ENCODE measurements at regions not wholly inside any gene's neighbourhood (a gene's known extent, or its start where the extent isn't known, plus 50 kb on each side); places are given as distances from the start of the nearest gene placed in this dataset.

DNA sequence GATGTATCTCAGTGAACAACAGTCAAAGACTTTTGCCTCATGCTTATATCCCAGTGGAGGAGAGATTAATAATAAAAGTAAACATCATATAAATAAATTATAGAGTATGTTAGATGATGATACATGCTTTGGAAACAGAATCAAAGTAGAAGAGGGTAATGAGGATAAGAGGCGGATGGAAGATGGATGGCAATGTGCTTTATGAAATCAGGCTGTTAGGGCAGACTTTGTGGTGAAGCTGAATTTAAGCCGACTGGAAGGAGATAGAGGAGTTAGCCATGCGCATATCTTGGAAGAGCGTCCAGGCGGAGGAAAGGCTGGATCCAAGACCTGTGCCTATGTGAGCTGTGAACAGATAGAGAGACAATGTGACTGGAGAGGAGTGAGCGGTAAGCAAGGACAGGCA lies 74.9 kb upstream of the GUCY1A1 start:
- no peak for DNase-seq
- no peaks in the 10 kb centered on the region for H3K4me1 ChIP-seq
- H3K9me3 ChIP-seq, result no peaks in the 10 kb centered on the region
- H3K36me3 ChIP-seq, result no peaks in the 10 kb centered on the region
- no peak overlapping the region for H3K4me3 ChIP-seq
- intact Hi-C loops (cut with DNase I; ENCODE audit: low total_unique reads), result no loop called here
- TF ChIP-seq, protein P1, sequence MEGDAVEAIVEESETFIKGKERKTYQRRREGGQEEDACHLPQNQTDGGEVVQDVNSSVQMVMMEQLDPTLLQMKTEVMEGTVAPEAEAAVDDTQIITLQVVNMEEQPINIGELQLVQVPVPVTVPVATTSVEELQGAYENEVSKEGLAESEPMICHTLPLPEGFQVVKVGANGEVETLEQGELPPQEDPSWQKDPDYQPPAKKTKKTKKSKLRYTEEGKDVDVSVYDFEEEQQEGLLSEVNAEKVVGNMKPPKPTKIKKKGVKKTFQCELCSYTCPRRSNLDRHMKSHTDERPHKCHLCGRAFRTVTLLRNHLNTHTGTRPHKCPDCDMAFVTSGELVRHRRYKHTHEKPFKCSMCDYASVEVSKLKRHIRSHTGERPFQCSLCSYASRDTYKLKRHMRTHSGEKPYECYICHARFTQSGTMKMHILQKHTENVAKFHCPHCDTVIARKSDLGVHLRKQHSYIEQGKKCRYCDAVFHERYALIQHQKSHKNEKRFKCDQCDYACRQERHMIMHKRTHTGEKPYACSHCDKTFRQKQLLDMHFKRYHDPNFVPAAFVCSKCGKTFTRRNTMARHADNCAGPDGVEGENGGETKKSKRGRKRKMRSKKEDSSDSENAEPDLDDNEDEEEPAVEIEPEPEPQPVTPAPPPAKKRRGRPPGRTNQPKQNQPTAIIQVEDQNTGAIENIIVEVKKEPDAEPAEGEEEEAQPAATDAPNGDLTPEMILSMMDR (IDR thresholded peaks at IDR 0.05), result no peak
- TF ChIP-seq POLR2A (IDR thresholded peaks at IDR 0.05), result no peak
- H3K27me3 ChIP-seq, result no peaks in the 10 kb centered on the region
- peak overlapping the region; percentile 34 to 47 for H3K27ac ChIP-seq

DNA sequence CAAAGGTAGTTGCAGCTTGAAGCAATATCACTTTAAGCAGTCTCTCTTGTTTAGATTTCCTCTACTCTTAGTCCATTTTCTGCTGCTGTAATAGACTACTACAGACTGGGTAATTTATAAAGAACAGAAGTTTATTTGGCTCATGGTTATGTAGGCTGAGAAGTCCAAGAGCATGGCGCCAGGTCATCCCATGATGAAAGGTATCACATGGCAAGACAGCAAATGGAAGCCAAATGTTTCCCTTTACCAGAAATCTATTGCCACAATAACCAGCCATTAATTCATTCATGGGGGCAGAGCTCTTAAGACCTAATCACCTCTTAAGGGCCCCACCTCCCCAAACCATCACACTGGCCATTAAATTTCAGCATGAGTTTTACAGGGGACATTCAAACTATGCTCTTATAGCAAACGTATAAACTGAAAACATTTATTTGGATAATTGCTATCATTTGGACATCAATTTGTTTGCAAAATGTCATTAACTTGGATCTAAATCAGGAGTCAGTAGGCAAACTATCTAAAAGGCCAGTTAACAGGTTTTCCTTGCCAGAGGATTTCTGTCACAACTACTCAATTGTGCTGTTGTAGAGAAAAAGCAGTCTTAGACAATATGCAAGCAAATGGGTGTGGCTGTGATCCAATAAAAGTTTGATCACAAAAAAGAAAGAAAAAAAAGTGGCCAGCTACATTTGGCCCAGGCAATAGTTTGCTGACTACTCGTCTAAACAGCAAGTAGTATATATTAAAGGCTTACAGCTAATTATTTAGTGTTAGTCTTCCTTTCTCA lies 75.7 kb upstream of the GUCY1A1 start:
- H3K4me1 ChIP-seq, result no peaks in the 10 kb centered on the region
- intact Hi-C loops (cut with DNase I; ENCODE audit: low total_unique reads), result no loop called here
- no peak for DNase-seq
- peak overlapping the region in 1 of 2 donors; percentile 47 for H3K27ac ChIP-seq
- no peaks in the 10 kb centered on the region for H3K27me3 ChIP-seq
- no peak overlapping the region for H3K4me3 ChIP-seq
- H3K36me3 ChIP-seq, result no peaks in the 10 kb centered on the region
- TF ChIP-seq, protein P1 (IDR thresholded peaks at IDR 0.05), result no peak
- no peak for TF ChIP-seq POLR2A (IDR thresholded peaks at IDR 0.05)
- no peaks in the 10 kb centered on the region for H3K9me3 ChIP-seq

GRCh38 chr4:155588437-155588836 lies 78.2 kb upstream of the GUCY1A1 start:
- intact Hi-C loops (cut with DNase I; ENCODE audit: low total_unique reads), result no loop called here
- no peak for DNase-seq
- H3K36me3 ChIP-seq, result no peaks in the 10 kb centered on the region
- TF ChIP-seq, protein P1 (IDR thresholded peaks at IDR 0.05), result no peak
- no peak for TF ChIP-seq POLR2A (IDR thresholded peaks at IDR 0.05)
- H3K27ac ChIP-seq, result no peak overlapping the region
- no peaks in the 10 kb centered on the region for H3K9me3 ChIP-seq
- no peaks in the 10 kb centered on the region for H3K27me3 ChIP-seq
- no peaks in the 10 kb centered on the region for H3K4me1 ChIP-seq
- H3K4me3 ChIP-seq, result no peak overlapping the region

DNA sequence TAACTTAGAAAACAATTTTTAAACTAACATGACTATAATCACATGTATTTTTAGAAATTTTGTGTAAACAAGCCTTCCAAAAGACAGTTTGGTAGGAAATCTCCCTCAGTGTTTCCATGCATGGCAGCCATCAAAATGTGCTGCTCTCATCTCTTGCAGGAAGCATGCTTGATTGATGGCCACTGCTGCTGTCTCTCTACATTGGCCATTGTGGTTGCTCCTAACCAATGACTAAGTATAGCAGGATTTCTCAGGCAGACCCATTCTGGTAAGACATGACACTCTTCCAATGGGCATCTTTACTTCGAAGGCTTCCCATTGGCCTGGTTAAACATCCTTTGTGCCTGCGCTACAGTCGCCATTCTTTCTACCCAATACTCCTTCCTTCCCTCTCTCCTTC lies 78.9 kb upstream of the GUCY1A1 start:
- intact Hi-C loops (cut with DNase I; ENCODE audit: low total_unique reads), result no loop called here
- H3K4me3 ChIP-seq, result no peak overlapping the region
- no peak overlapping the region for H3K27ac ChIP-seq
- no peaks in the 10 kb centered on the region for H3K27me3 ChIP-seq
- H3K9me3 ChIP-seq, result no peaks in the 10 kb centered on the region
- DNase-seq, result no peak
- H3K36me3 ChIP-seq, result no peaks in the 10 kb centered on the region
- no peaks in the 10 kb centered on the region for H3K4me1 ChIP-seq
- TF ChIP-seq, protein P1 (IDR thresholded peaks at IDR 0.05), result no peak
- TF ChIP-seq POLR2A (IDR thresholded peaks at IDR 0.05), result no peak

DNA sequence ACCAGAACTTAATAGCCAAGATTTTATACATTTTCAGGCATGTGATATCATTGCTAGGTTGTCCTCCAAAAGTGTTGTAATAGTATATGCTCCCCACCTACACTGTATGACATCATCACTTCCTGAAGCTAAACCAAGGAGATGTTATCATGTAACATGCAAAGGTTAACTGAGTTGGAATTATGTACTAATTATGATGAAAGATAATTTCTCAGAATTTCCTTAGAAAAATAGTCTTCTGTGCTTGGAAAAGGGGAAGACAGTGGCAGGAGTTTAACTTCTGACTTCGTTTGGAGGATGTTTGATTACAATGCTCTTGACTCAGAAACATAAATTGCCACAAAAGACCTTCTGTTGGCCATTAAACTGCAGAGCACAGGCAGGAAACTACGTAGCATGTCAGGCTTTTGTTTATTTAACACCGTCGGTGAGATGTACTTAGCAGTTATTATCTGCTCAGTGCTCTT lies 83.6 kb upstream of the GUCY1A1 start:
- DNase-seq, result no peak
- no peaks in the 10 kb centered on the region for H3K4me1 ChIP-seq
- H3K9me3 ChIP-seq, result no peaks in the 10 kb centered on the region
- no peaks in the 10 kb centered on the region for H3K27me3 ChIP-seq
- H3K4me3 ChIP-seq, result no peak overlapping the region
- H3K36me3 ChIP-seq, result no peaks in the 10 kb centered on the region
- intact Hi-C loops (cut with DNase I; ENCODE audit: low total_unique reads), result no loop called here
- no peak overlapping the region for H3K27ac ChIP-seq
- TF ChIP-seq, protein P1 (IDR thresholded peaks at IDR 0.05), result no peak
- no peak for TF ChIP-seq POLR2A (IDR thresholded peaks at IDR 0.05)

Data from uterus (tissue), 3 donors.